SK-N-SH (cell line): ENCODE measurements at regions not wholly inside any gene's neighbourhood (a gene's known extent, or its start where the extent isn't known, plus 50 kb on each side); places are given as distances from the start of the nearest gene placed in this dataset.

Experiments used
- CTCF ChIA-PET: fragments of 300-600, 350-600 bp; formaldehyde crosslinking; extraction: SDS; loops from one replicate; lab custom pipeline; 2021; lab: Yijun Ruan, JAX
- POLR2A ChIA-PET: fragments of 350-600 bp; sonication (Branson Sonifier 250); formaldehyde crosslinking; extraction: SDS; loops from one replicate; lab custom pipeline; 2020; ENCODE audit warnings: antibody characterized with exemption, inconsistent platforms; lab: Yijun Ruan, JAX
- DNase-seq: peaks from one replicate; pipeline ENCODE4 v3.0.0; 2012
- H2AFZ ChIP-seq: fragments of 200-600 bp; sonication (generic); 2 replicates; pipeline ENCODE4 v1.8.1; 2016; ENCODE audit warnings: antibody characterized with exemption, mild to moderate bottlenecking, low read depth
- H3F3A ChIP-seq: fragments of 200-600 bp; sonication (generic); replicated peaks from 2 replicates; pipeline ENCODE3; 2016; ENCODE audit warnings: antibody characterized with exemption, mild to moderate bottlenecking; ENCODE audit not compliant: insufficient read depth
- H3K27ac ChIP-seq, 2 experiments: fragments of 200-500 bp in 1 of 2; fragments of 200-600 bp in 1 of 2; sonication (Bioruptor generic) in 1 of 2; sonication (generic), shearing (Covaris generic) in 1 of 2; 2 replicates each; pipeline versions ENCODE4 v1.5.1 to v1.6.1; 2014 to 2016; ENCODE audit warnings: low read depth in 2 of 2, inconsistent platforms in 1 of 2, low read length in 1 of 2, mild to moderate bottlenecking in 1 of 2, mixed read lengths in 1 of 2
- H3K27me3 ChIP-seq: fragments of 200-600 bp; sonication (generic), shearing (Covaris generic); 2 replicates; pipeline ENCODE4 v1.6.1; 2016; ENCODE audit warnings: mixed run types; ENCODE audit not compliant: insufficient read depth
- H3K36me3 ChIP-seq, 2 experiments: fragments of 200-500 bp in 1 of 2; fragments of 200-600 bp in 1 of 2; sonication (Bioruptor generic) in 1 of 2; sonication (generic) in 1 of 2; replicated peaks in 1 of 2; 2 replicates each; pipeline versions ENCODE3 to v1.5.1; 2014 to 2016; ENCODE audit warnings: low read length in 1 of 2, mild to moderate bottlenecking in 1 of 2; ENCODE audit not compliant: insufficient read depth in 2 of 2, control insufficient read depth in 1 of 2
- H3K4me1 ChIP-seq, 2 experiments: fragments of 200-500 bp in 1 of 2; fragments of 200-600 bp in 1 of 2; sonication (Bioruptor generic) in 1 of 2; sonication (generic), shearing (Covaris generic) in 1 of 2; 2 replicates each; pipeline versions ENCODE4 v1.5.1 to v1.6.1; 2014 to 2016; ENCODE audit warnings: low read depth in 1 of 2, low read length in 1 of 2, mixed run types in 1 of 2; ENCODE audit not compliant: insufficient read depth in 2 of 2, control insufficient read depth in 1 of 2
- H3K4me2 ChIP-seq: fragments of 200-600 bp; sonication (generic), shearing (Covaris generic); 2 replicates; pipeline ENCODE4 v1.6.1; 2017; ENCODE audit warnings: mixed run types
- H3K4me3 ChIP-seq, 2 experiments: fragments of 200-500 bp in 1 of 2; fragments of 200-600 bp in 1 of 2; sonication (Bioruptor generic) in 1 of 2; sonication (generic), shearing (Covaris generic) in 1 of 2; 2 replicates each; pipeline versions ENCODE4 v1.5.1 to v1.8.1; 2014 to 2016; ENCODE audit warnings: low read depth in 2 of 2, inconsistent platforms in 1 of 2, low read length in 1 of 2, mild to moderate bottlenecking in 1 of 2, mixed read lengths in 1 of 2, moderate library complexity in 1 of 2
- H3K79me2 ChIP-seq: fragments of 200-600 bp; sonication (generic); 2 replicates; pipeline ENCODE4 v1.8.1; 2017; ENCODE audit warnings: mild to moderate bottlenecking; ENCODE audit not compliant: insufficient read depth
- H3K9ac ChIP-seq: fragments of 200-600 bp; sonication (generic); 2 replicates; pipeline ENCODE4 v1.6.1; 2017; ENCODE audit warnings: mixed run types
- H3K9me2 ChIP-seq: fragments of 200-600 bp; sonication (generic); 2 replicates; pipeline ENCODE4 v1.6.1; 2017; ENCODE audit warnings: mixed run types
- H3K9me3 ChIP-seq: fragments of 200-600 bp; sonication (generic); 2 replicates; pipeline ENCODE4 v1.6.1; 2017; ENCODE audit warnings: mixed run types, mild to moderate bottlenecking, moderate library complexity
- H4K20me1 ChIP-seq: fragments of 200-600 bp; sonication (generic); 2 replicates; pipeline ENCODE4 v1.6.1; 2017; ENCODE audit warnings: mild to moderate bottlenecking, mixed run types; ENCODE audit not compliant: insufficient read depth
- CHD2 ChIP-seq: fragments of 150-350 bp; IDR thresholded peaks from 2 replicates; pipeline ENCODE4 v1.6.1; 2018; ENCODE audit warnings: low read length; ENCODE audit not compliant: partially characterized antibody
- CTCF ChIP-seq: fragments of 200-600 bp; sonication (generic); IDR thresholded peaks from 2 replicates; pipeline ENCODE4 v1.6.1; 2017; ENCODE audit warnings: antibody characterized with exemption, mild to moderate bottlenecking, moderate library complexity
- EZH2phosphoT487 ChIP-seq: fragments of 200-600 bp; sonication (generic); IDR thresholded peaks from 2 replicates; pipeline ENCODE4 v1.6.1; 2017; ENCODE audit warnings: low read depth, mixed run types, mild to moderate bottlenecking, antibody characterized with exemption, moderate library complexity, borderline replicate concordance
- FOSL2 ChIP-seq: IDR thresholded peaks from 2 replicates; pipeline ENCODE4 v1.4.0; 2012; ENCODE audit warnings: low read depth, mild to moderate bottlenecking, moderate library complexity, borderline replicate concordance
- FOXJ3 ChIP-seq: sonication (generic); formaldehyde crosslinking; IDR thresholded peaks from 2 replicates; pipeline ENCODE4 v1.5.1; 2020; ENCODE audit warnings: mild to moderate bottlenecking, missing genetic modification reagents
- FOXM1 ChIP-seq: IDR thresholded peaks from 2 replicates; pipeline ENCODE4 v1.4.0; 2012; ENCODE audit warnings: low read depth, mild to moderate bottlenecking
- GABPA ChIP-seq: IDR thresholded peaks from 2 replicates; pipeline ENCODE4 v1.4.0; 2012; ENCODE audit warnings: low read depth, mild to moderate bottlenecking
- GATA2 ChIP-seq: sonication (generic); formaldehyde crosslinking; IDR thresholded peaks from 2 replicates; pipeline ENCODE4 v1.5.0; 2020; ENCODE audit warnings: mild to moderate bottlenecking, missing genetic modification reagents
- MAX ChIP-seq: IDR thresholded peaks from 2 replicates; pipeline ENCODE4 v1.4.0; 2012; ENCODE audit warnings: low read depth
- MXI1 ChIP-seq: IDR thresholded peaks from 2 replicates; pipeline ENCODE4 v1.6.1; 2012; ENCODE audit warnings: mild to moderate bottlenecking, low read depth, low read length, improper control_type of control experiment
- NFIC ChIP-seq: IDR thresholded peaks from 2 replicates; pipeline ENCODE4 v1.4.0; 2012; ENCODE audit warnings: borderline replicate concordance
- POLR2AphosphoS5 ChIP-seq: IDR thresholded peaks from 2 replicates; pipeline ENCODE4 v1.6.1; 2012; ENCODE audit warnings: low read depth, low read length
- RCOR1 ChIP-seq: fragments of 150-350 bp; IDR thresholded peaks from 2 replicates; pipeline ENCODE4 v1.6.1; 2017; ENCODE audit warnings: antibody characterized with exemption, low read length
- REST ChIP-seq: IDR thresholded peaks from 2 replicates; pipeline ENCODE4 v1.6.1; 2012; ENCODE audit warnings: mild to moderate bottlenecking, low read depth, low read length, moderate library complexity
- RFX5 ChIP-seq: IDR thresholded peaks from 2 replicates; pipeline ENCODE4 v1.6.1; 2012; ENCODE audit warnings: mild to moderate bottlenecking, improper control_type of control experiment, low read length
- RXRA ChIP-seq: IDR thresholded peaks from 2 replicates; pipeline ENCODE4 v1.4.0; 2012; ENCODE audit warnings: low read depth, mild to moderate bottlenecking, borderline replicate concordance
- SIN3A ChIP-seq: IDR thresholded peaks from 2 replicates; pipeline ENCODE4 v1.6.1; 2012; ENCODE audit warnings: low read depth, mild to moderate bottlenecking, low read length, moderate library complexity, borderline replicate concordance
- SMC3 ChIP-seq: IDR thresholded peaks from 2 replicates; pipeline ENCODE4 v1.6.1; 2012; ENCODE audit warnings: low read depth, low read length, improper control_type of control experiment
- TEAD4 ChIP-seq: IDR thresholded peaks from 2 replicates; pipeline ENCODE4 v1.4.0; 2012; ENCODE audit warnings: mild to moderate bottlenecking, borderline replicate concordance; ENCODE audit not compliant: insufficient read depth
- USF1 ChIP-seq: IDR thresholded peaks from 2 replicates; pipeline ENCODE4 v1.4.0; 2012; ENCODE audit warnings: low read depth, borderline replicate concordance
- WGBS: methylation state at CpG from one replicate; pipeline ENCODE4 v1.1.6; 2017; ENCODE audit warnings: low lambda C conversion rate; 5-methylcytosine and 5-hydroxymethylcytosine counted together

- POLR2A ChIA-PET, result no interaction called here
- no peaks in the 10 kb centered on the region for H3F3A ChIP-seq
- H3K4me3 ChIP-seq, result no peak overlapping the region
- H3K4me1 ChIP-seq, result no peaks in the 10 kb centered on the region; a peak in 1 of 4 replicates
- 68% methylated on average over 2 of the region's 2 CpGs for WGBS
- H3K9me2 ChIP-seq, result no peaks in the 10 kb centered on the region
- no peak overlapping the region for H3K4me2 ChIP-seq
- H4K20me1 ChIP-seq, result no peaks in the 10 kb centered on the region
- H3K27ac ChIP-seq, result no peak overlapping the region
- H3K9ac ChIP-seq, result no peak overlapping the region
- DNase-seq, result no peak
- no peaks in the 10 kb centered on the region for H3K27me3 ChIP-seq
- CTCF ChIA-PET, result no interaction called here
- H3K36me3 ChIP-seq, result no peaks in the 10 kb centered on the region
- H3K79me2 ChIP-seq, result no peaks in the 10 kb centered on the region
- TF ChIP-seq RCOR1, result no peak
- no peak for TF ChIP-seq USF1
- no peak for TF ChIP-seq MAX
- TF ChIP-seq MXI1, result no peak
- no peak for TF ChIP-seq FOXM1
- no peak for TF ChIP-seq TEAD4
- TF ChIP-seq POLR2AphosphoS5, result no peak
- no peak for TF ChIP-seq NFIC
- TF ChIP-seq RXRA, result no peak
- no peak for TF ChIP-seq FOXJ3 (CRISPR knock-in tag)
- no peak for TF ChIP-seq FOSL2
- no peak for TF ChIP-seq CHD2
- TF ChIP-seq GABPA, result no peak
- no peak for TF ChIP-seq SIN3A
- TF ChIP-seq GATA2 (CRISPR knock-in tag), result no peak
- no peak overlapping the region for H2AFZ ChIP-seq
- no peaks in the 10 kb centered on the region for H3K9me3 ChIP-seq
Measured at GRCh38 chr13:63853816-63854215, 2438.2 kb upstream of the PCDH20 start.

- Histone ChIP-seq H2AFZ (no peak overlapping the region), H3K4me2 (no peak overlapping the region), H3F3A (no peaks in the 10 kb centered on the region), H3K9ac (no peak overlapping the region), H3K4me1 (no peaks in the 10 kb centered on the region; a peak in 1 of 4 replicates), H3K36me3 (no peaks in the 10 kb centered on the region), H3K27me3 (no peaks in the 10 kb centered on the region), H3K79me2 (no peaks in the 10 kb centered on the region), H3K4me3 (no peak overlapping the region), H3K9me2 (no peaks in the 10 kb centered on the region), H4K20me1 (no peaks in the 10 kb centered on the region), H3K27ac (no peak overlapping the region), H3K9me3 (no peaks in the 10 kb centered on the region)
- ChIA-PET POLR2A (no interaction called here), CTCF (no interaction called here)
- no peak for TF ChIP-seq SMC3
- no peak for TF ChIP-seq EZH2phosphoT487
- no peak for TF ChIP-seq RXRA
- no peak for TF ChIP-seq MXI1
- TF ChIP-seq RFX5, result no peak
- no peak for TF ChIP-seq REST
- TF ChIP-seq CHD2, result no peak
- TF ChIP-seq CTCF, result no peak
- no peak for DNase-seq
- WGBS, result 96% methylated on average over 2 of the region's 2 CpGs
Measured at GRCh38 chr13:63851526-63851925, 2435.9 kb upstream of the PCDH20 start.
